Memory B cell (primary cell): ENCODE measurements at regions not wholly inside any gene's neighbourhood (a gene's known extent, or its start where the extent isn't known, plus 50 kb on each side); places are given as distances from the start of the nearest gene placed in this dataset.

Source experiments
- ATAC-seq: fragments of 150-1000 bp; cut with Tn5 transposase; 2 replicates; pipeline ENCODE4 v1.10.0; 2021; ENCODE audit warnings: low read depth, mild to moderate bottlenecking, moderate library complexity
- DNase-seq, 2 donors: peaks; one replicate each; pipeline ENCODE4 v3.0.0; 2022; ENCODE audit warnings: low spot score in 2 of 2
- H3K27ac Mint-ChIP-seq: one replicate; pipeline ENCODE4 v1.8.0; 2022; ENCODE audit warnings: mild to moderate bottlenecking, moderate library complexity, mixed read lengths
- H3K27me3 Mint-ChIP-seq: one replicate; pipeline ENCODE4 v1.8.0; 2022; ENCODE audit warnings: mixed read lengths
- H3K36me3 Mint-ChIP-seq: one replicate; pipeline ENCODE4 v1.8.0; 2022; ENCODE audit warnings: mild to moderate bottlenecking, mixed read lengths
- H3K4me1 Mint-ChIP-seq: one replicate; pipeline ENCODE4 v1.8.0; 2022; ENCODE audit warnings: mixed read lengths
- H3K4me3 Mint-ChIP-seq: one replicate; pipeline ENCODE4 v1.8.0; 2022; ENCODE audit warnings: mild to moderate bottlenecking, moderate library complexity, mixed read lengths
- H3K9me3 Mint-ChIP-seq: one replicate; pipeline ENCODE4 v1.8.0; 2022; ENCODE audit warnings: mixed read lengths

GRCh38 chr10:128687927-128688549, 561.8 kb upstream of the MKI67 start:
- H3K27ac Mint-ChIP-seq: no peak overlapping the region
- no peak overlapping the region for H3K4me3 Mint-ChIP-seq
- no peaks in the 10 kb centered on the region for H3K27me3 Mint-ChIP-seq
- ATAC-seq: no peak
- H3K4me1 Mint-ChIP-seq: no peaks in the 10 kb centered on the region
- no peaks in the 10 kb centered on the region for H3K9me3 Mint-ChIP-seq
- DNase-seq: no peak
- H3K36me3 Mint-ChIP-seq: no peaks in the 10 kb centered on the region

DNA sequence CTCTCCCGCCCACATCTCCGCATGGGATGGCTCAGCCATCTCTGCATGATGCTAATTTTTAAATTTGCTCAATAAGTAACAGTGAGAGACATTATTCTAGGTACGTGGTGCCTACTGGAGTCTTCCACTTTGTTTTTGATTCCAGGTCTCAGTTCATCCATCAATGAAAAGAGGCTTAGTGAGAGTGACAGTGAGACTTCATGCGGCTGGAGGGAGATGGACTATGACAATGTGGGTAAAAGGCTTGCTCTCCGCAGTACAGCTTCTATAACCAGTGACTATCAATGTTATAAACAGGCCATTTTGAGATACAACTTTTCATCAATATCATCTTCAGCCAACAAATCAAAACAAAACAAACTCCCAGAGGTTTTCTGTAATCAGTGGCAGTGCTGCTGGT, 563.4 kb upstream of the MKI67 start:
- ATAC-seq (no peak), DNase-seq (no peak)
- Mint-ChIP-seq H3K27ac (no peak overlapping the region), H3K9me3 (no peaks in the 10 kb centered on the region), H3K4me3 (no peak overlapping the region), H3K27me3 (no peaks in the 10 kb centered on the region), H3K36me3 (no peaks in the 10 kb centered on the region), H3K4me1 (no peaks in the 10 kb centered on the region)

- Mint-ChIP-seq H3K4me1 (no peaks in the 10 kb centered on the region), H3K27ac (no peak overlapping the region)
Measured at GRCh38 chr10:128693493-128694131, 567.4 kb upstream of the MKI67 start.

GRCh38 chr10:128694168-128694850, 568.1 kb upstream of the MKI67 start:
- H3K36me3 Mint-ChIP-seq: no peaks in the 10 kb centered on the region
- DNase-seq (no peak), ATAC-seq (no peak)
- H3K27ac Mint-ChIP-seq: no peak overlapping the region
- no peaks in the 10 kb centered on the region for H3K9me3 Mint-ChIP-seq
- no peak overlapping the region for H3K4me3 Mint-ChIP-seq
- no peaks in the 10 kb centered on the region for H3K27me3 Mint-ChIP-seq
- H3K4me1 Mint-ChIP-seq: no peaks in the 10 kb centered on the region

More at GRCh38 chr10:128693493-128694131, 567.4 kb upstream of the MKI67 start:
- no peaks in the 10 kb centered on the region for H3K27me3 Mint-ChIP-seq
- no peaks in the 10 kb centered on the region for H3K9me3 Mint-ChIP-seq
- ATAC-seq (no peak), DNase-seq (no peak)
- H3K4me3 Mint-ChIP-seq: no peak overlapping the region
- H3K36me3 Mint-ChIP-seq: no peaks in the 10 kb centered on the region

DNA sequence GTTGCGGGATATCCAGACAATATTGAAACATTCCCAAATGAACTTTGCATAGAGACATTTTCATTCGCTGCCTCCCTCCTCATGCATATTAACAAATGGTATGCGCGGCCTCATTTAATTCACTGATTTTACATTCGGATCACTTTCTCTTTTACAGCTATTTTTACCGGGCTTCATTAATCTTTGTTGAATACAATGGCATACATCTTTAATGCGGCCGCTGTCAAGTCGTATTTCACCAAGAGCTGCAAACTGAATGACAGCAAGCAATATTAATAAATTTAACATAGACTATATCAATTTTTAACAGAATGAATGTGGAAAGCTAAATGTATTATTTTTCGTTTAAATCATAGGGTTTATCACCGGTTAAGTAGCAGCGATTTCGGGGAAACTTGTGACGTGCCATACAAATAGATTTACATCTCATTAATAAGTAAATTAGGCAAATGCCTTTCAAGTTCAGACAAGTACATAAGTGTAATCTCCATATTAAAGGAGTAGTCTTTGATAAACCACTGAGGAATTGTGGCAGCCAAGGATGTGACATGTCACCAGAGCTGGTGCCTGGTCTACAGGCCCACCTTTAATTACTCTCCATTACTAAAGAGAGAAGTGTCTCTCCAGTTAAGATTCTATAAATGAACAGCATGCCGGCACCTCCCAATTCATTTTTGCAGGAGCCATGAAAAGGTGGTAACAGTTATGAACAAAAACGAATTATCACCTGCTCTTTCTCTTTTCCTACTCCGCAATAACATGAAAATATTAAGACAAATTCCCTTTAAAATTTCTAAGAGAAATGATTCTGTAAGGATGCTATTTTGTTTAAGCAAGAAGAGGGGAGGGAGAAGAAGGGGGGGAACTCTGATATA, 568.9 kb upstream of the MKI67 start:
- H3K4me1 Mint-ChIP-seq: no peaks in the 10 kb centered on the region
- H3K4me3 Mint-ChIP-seq: no peak overlapping the region
- no peak overlapping the region for H3K27ac Mint-ChIP-seq
- DNase-seq (no peak), ATAC-seq (no peak)
- H3K9me3 Mint-ChIP-seq: no peaks in the 10 kb centered on the region
- no peaks in the 10 kb centered on the region for H3K27me3 Mint-ChIP-seq
- H3K36me3 Mint-ChIP-seq: no peaks in the 10 kb centered on the region

- DNase-seq (no peak), ATAC-seq (no peak)
- H3K4me1 Mint-ChIP-seq: no peaks in the 10 kb centered on the region
- no peak overlapping the region for H3K4me3 Mint-ChIP-seq
- H3K9me3 Mint-ChIP-seq: no peaks in the 10 kb centered on the region
- no peaks in the 10 kb centered on the region for H3K36me3 Mint-ChIP-seq
- H3K27me3 Mint-ChIP-seq: no peaks in the 10 kb centered on the region
- no peak overlapping the region for H3K27ac Mint-ChIP-seq
Measured at GRCh38 chr10:128695931-128696330, 569.7 kb upstream of the MKI67 start.

DNA sequence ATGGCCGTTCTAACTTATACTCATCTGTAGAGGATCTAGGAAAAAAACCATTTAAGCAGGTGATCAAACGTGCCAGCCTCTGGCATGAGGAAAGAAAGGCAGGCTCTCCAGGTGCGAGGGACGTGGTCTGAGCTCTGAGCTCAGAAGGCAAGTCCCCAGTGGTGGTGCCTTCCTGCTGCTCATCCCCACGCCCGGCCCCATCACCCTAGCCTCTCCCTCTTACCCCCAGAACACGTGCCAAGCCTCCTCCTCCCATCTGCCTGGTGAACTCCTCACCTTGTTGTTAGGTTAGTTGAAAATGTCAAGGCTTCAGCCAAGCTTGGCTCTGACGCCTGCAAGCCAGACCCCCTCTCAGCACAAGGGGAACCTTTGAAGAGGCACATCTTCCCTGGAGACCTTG, 571.2 kb upstream of the MKI67 start:
- no peak for ATAC-seq
- H3K27ac Mint-ChIP-seq: no peak overlapping the region
- no peak overlapping the region for H3K4me3 Mint-ChIP-seq
- H3K9me3 Mint-ChIP-seq: no peaks in the 10 kb centered on the region
- H3K36me3 Mint-ChIP-seq: no peaks in the 10 kb centered on the region
- H3K4me1 Mint-ChIP-seq: no peaks in the 10 kb centered on the region
- DNase-seq: no peak
- no peaks in the 10 kb centered on the region for H3K27me3 Mint-ChIP-seq

- no peak overlapping the region for H3K27ac Mint-ChIP-seq
- DNase-seq (no peak), ATAC-seq (no peak)
- no peaks in the 10 kb centered on the region for H3K36me3 Mint-ChIP-seq
- H3K4me3 Mint-ChIP-seq: no peak overlapping the region
- no peaks in the 10 kb centered on the region for H3K9me3 Mint-ChIP-seq
- H3K27me3 Mint-ChIP-seq: no peaks in the 10 kb centered on the region
- no peaks in the 10 kb centered on the region for H3K4me1 Mint-ChIP-seq
Measured at GRCh38 chr10:128701381-128701780, 575.2 kb upstream of the MKI67 start.

- Mint-ChIP-seq H3K4me1 (no peaks in the 10 kb centered on the region), H3K4me3 (no peak overlapping the region), H3K27ac (no peak overlapping the region), H3K36me3 (no peaks in the 10 kb centered on the region), H3K9me3 (peaks cover 2% of the 10 kb centered on the region), H3K27me3 (no peaks in the 10 kb centered on the region)
- ATAC-seq (no peak), DNase-seq (no peak)
Measured at GRCh38 chr10:128701837-128702236, 575.6 kb upstream of the MKI67 start.

GRCh38 chr10:128704716-128705115, 578.5 kb upstream of the MKI67 start:
- no peaks in the 10 kb centered on the region for H3K4me1 Mint-ChIP-seq
- H3K9me3 Mint-ChIP-seq: peaks cover 2% of the 10 kb centered on the region
- no peak for ATAC-seq
- H3K27ac Mint-ChIP-seq: no peak overlapping the region
- H3K4me3 Mint-ChIP-seq: no peak overlapping the region
- DNase-seq: no peak
- no peaks in the 10 kb centered on the region for H3K36me3 Mint-ChIP-seq
- no peaks in the 10 kb centered on the region for H3K27me3 Mint-ChIP-seq

DNA sequence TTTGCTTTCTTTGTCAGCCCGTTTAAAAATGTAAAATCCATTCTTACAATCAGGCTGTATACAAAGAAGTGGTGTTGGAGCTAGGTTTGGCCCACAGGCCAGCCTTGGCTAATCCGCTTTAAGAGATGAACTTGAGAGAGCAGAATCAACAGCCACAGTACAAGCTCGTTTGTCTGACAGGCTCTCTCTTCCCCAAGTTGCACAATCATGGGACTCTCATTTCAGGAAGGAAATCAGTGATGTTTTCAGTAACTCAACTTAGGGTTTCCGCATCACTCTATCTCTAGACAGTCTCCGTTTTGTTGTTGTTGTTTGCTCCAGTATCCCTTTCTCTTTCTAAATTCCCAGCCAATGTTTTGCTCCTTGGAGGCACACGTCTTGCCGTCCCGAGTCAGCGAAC, 582.0 kb upstream of the MKI67 start:
- H3K36me3 Mint-ChIP-seq: no peaks in the 10 kb centered on the region
- H3K4me1 Mint-ChIP-seq: no peaks in the 10 kb centered on the region
- H3K27ac Mint-ChIP-seq: no peak overlapping the region
- peaks cover 2% of the 10 kb centered on the region for H3K9me3 Mint-ChIP-seq
- DNase-seq: no peak
- no peak overlapping the region for H3K4me3 Mint-ChIP-seq
- peaks cover 2% of the 10 kb centered on the region for H3K27me3 Mint-ChIP-seq
- ATAC-seq: no peak

DNA sequence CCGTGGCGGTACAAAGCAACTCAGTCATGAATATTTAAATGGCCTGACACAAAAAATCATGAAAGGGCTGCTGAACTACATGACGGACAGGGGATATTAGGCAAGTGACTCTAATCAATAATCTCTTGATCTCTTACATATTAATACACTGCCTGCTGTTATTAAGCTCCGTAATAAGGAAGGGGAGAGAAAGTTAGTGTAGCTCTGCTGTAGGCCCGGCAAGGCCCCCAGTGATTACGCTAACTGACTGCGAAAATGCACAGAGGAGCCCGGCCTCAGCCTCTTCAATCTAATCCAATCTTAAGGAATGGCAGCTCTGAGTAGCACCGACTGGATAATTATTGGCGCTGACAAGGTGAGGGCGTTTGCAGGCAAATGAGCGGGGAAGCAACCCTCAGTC, 583.5 kb upstream of the MKI67 start:
- Mint-ChIP-seq H3K27me3 (peaks cover 2% of the 10 kb centered on the region), H3K4me3 (no peak overlapping the region), H3K36me3 (no peaks in the 10 kb centered on the region), H3K4me1 (no peaks in the 10 kb centered on the region), H3K9me3 (peaks cover 2% of the 10 kb centered on the region), H3K27ac (no peak overlapping the region)
- ATAC-seq (no peak), DNase-seq (no peak)

- DNase-seq (no peak), ATAC-seq (no peak)
- Mint-ChIP-seq H3K9me3 (peaks cover 2% of the 10 kb centered on the region), H3K36me3 (no peaks in the 10 kb centered on the region), H3K4me1 (no peaks in the 10 kb centered on the region), H3K27ac (no peak overlapping the region), H3K27me3 (peaks cover 2% of the 10 kb centered on the region), H3K4me3 (no peak overlapping the region)
Measured at GRCh38 chr10:128710098-128710797, 584.0 kb upstream of the MKI67 start.
